Endothelial cell of umbilical vein (primary cell): ENCODE measurements at regions not wholly inside any gene's neighbourhood (a gene's known extent, or its start where the extent isn't known, plus 50 kb on each side); places are given as distances from the start of the nearest gene placed in this dataset.

ENCODE experiments used
- BruUV-seq: library from RNA; stranded (reverse); fragments of 400-500 nt; replicated peaks from 2 replicates; lab custom pipeline; 2021; lab: Mats Ljungman, UMichigan
- CTCF ChIA-PET: fragments of 300-600, 350-600 bp; sonication (Branson Sonifier 250); formaldehyde crosslinking; loops from one replicate; lab custom pipeline; 2021; ENCODE audit warnings: antibody characterized with exemption, inconsistent platforms; lab: Charles Lee
- POLR2A ChIA-PET: fragments of 300-600, 350-600 bp; sonication (Branson Sonifier 250); formaldehyde crosslinking; loops from one replicate; lab custom pipeline; 2021; ENCODE audit warnings: antibody characterized with exemption, inconsistent platforms; lab: Charles Lee
- DNase-seq: peaks from one replicate; pipeline ENCODE4 v3.0.0-alpha.2; 2011; ENCODE audit warnings: low read depth, low spot score
- FAIRE-seq: peaks from 2 replicates; lab custom pipeline; 2011; peaks lifted over from hg19 to GRCh38; lab: Jason Lieb, UNC
- H2AFZ ChIP-seq: 2 replicates; pipeline ENCODE4 v1.6.0; 2012; ENCODE audit warnings: low read depth, low read length, control low read depth, inconsistent platforms
- H3K27ac ChIP-seq: 2 replicates; pipeline ENCODE4 v1.5.1; 2011; ENCODE audit warnings: low read depth, mild to moderate bottlenecking, control low read depth, low read length, moderate library complexity; ENCODE audit not compliant: insufficient read depth
- H3K27me3 ChIP-seq, 2 experiments: 2 replicates each; pipeline versions ENCODE4 v1.6.0 to v1.6.1; 2011; ENCODE audit warnings: low read length in 2 of 2, mixed read lengths in 1 of 2; ENCODE audit not compliant: control insufficient read depth in 2 of 2, insufficient read depth in 2 of 2
- H3K36me3 ChIP-seq, 2 experiments: 2 replicates in 1 of 2; 3 replicates in 1 of 2; pipeline ENCODE4 v1.5.1; 2011; ENCODE audit warnings: low read length in 2 of 2, mild to moderate bottlenecking in 1 of 2, moderate library complexity in 1 of 2; ENCODE audit not compliant: control insufficient read depth in 2 of 2, insufficient read depth in 2 of 2; ENCODE audit errors: extremely low read depth in 1 of 2
- H3K4me1 ChIP-seq: 3 replicates; pipeline ENCODE4 v1.5.1; 2011; ENCODE audit warnings: mild to moderate bottlenecking, low read length; ENCODE audit not compliant: control insufficient read depth, insufficient read depth; ENCODE audit errors: extremely low read depth
- H3K4me2 ChIP-seq: 2 replicates; pipeline ENCODE4 v1.6.1; 2011; ENCODE audit warnings: low read length, control low read depth, mixed read lengths; ENCODE audit not compliant: insufficient read depth
- H3K4me3 ChIP-seq, 3 experiments: fragments of 200-600 bp in 1 of 3; sonication (generic), shearing (Covaris generic) in 1 of 3; replicated peaks in 1 of 3; 2 replicates each; pipeline ENCODE4 v1.5.1; 2011 to 2016; ENCODE audit warnings: control low read depth in 3 of 3, low read length in 3 of 3, mild to moderate bottlenecking in 2 of 3, inconsistent platforms in 1 of 3, low read depth in 1 of 3, moderate library complexity in 1 of 3; ENCODE audit not compliant: insufficient read depth in 1 of 3
- H3K79me2 ChIP-seq: 2 replicates; pipeline ENCODE4 v1.6.0; 2012; ENCODE audit warnings: low read length, inconsistent platforms; ENCODE audit not compliant: control insufficient read depth, insufficient read depth
- H3K9ac ChIP-seq: replicated peaks from 2 replicates; pipeline ENCODE3; 2011; ENCODE audit warnings: low read length, control low read depth; ENCODE audit not compliant: insufficient read depth; ENCODE audit errors: extremely low read depth
- H3K9me1 ChIP-seq: replicated peaks from 3 replicates; pipeline ENCODE4 v1.6.0; 2011; ENCODE audit warnings: mild to moderate bottlenecking, low read length; ENCODE audit not compliant: control insufficient read depth, insufficient read depth; ENCODE audit errors: extremely low read depth
- H3K9me3 ChIP-seq: replicated peaks from 2 replicates; pipeline ENCODE4 v1.5.1; 2012; ENCODE audit warnings: low read length, inconsistent platforms; ENCODE audit not compliant: control insufficient read depth, insufficient read depth
- H4K20me1 ChIP-seq: replicated peaks from 2 replicates; pipeline ENCODE3; 2011; ENCODE audit warnings: mild to moderate bottlenecking, low read length; ENCODE audit not compliant: control insufficient read depth, insufficient read depth; ENCODE audit errors: extremely low read depth
- CTCF ChIP-seq, 2 donors: IDR thresholded peaks; 1 replicate in 1 of 2; 2 replicates in 1 of 2; pipeline ENCODE4 v1.5.1; 2011; ENCODE audit warnings: low read length in 2 of 2, mild to moderate bottlenecking in 2 of 2, moderate library complexity in 2 of 2, control low read depth in 1 of 2, inconsistent platforms in 1 of 2, low read depth in 1 of 2; ENCODE audit not compliant: insufficient read depth in 1 of 2; ENCODE audit errors: extremely low read depth in 1 of 2
- EZH2 ChIP-seq: IDR thresholded peaks from 2 replicates; pipeline ENCODE4 v1.6.1; 2012; ENCODE audit warnings: borderline replicate concordance, low read depth, mild to moderate bottlenecking, moderate library complexity, low read length, inconsistent platforms; ENCODE audit not compliant: severe bottlenecking
- FOS ChIP-seq: IDR thresholded peaks from 2 replicates; pipeline ENCODE4 v1.6.1; 2011; ENCODE audit warnings: mild to moderate bottlenecking, low read length, moderate library complexity, borderline replicate concordance; ENCODE audit not compliant: insufficient read depth
- MYC ChIP-seq: IDR thresholded peaks from one replicate; pipeline ENCODE4 v1.6.1; 2011; ENCODE audit warnings: mild to moderate bottlenecking, low read depth, low read length
- POLR2A ChIP-seq: IDR thresholded peaks from 2 replicates; pipeline ENCODE4 v1.6.1; 2012; ENCODE audit warnings: low read depth, mild to moderate bottlenecking, control low read depth, low read length
- POLR2AphosphoS5 ChIP-seq: IDR thresholded peaks from 2 replicates; pipeline ENCODE4 v1.6.1; 2012; ENCODE audit warnings: low read depth, mild to moderate bottlenecking, control low read depth, low read length, moderate library complexity; ENCODE audit not compliant: insufficient read depth
- dilution Hi-C: fragments of 300-500 bp; cut with MboI; formaldehyde crosslinking; loops from one replicate; pipeline ENCODE4 v1.15.0; 2019; ENCODE audit warnings: low sequenced_read_pairs; ENCODE audit not compliant: extremely low pct_ligation_motif_present
- intact Hi-C: fragments of 100-400 bp; cut with micrococcal nuclease; formaldehyde crosslinking; loops from one replicate; pipeline ENCODE4 v1.10.0; 2022

- TF ChIP-seq FOS, result no peak
- TF ChIP-seq EZH2, result no peak
- no peak for TF ChIP-seq POLR2AphosphoS5
- TF ChIP-seq MYC, result no peak
- dilution Hi-C loops (no loop called here), intact Hi-C loops (no loop called here)
- DNase-seq (no peak), FAIRE-seq (no peak)
- no TSS peak for BruUV-seq
- Histone ChIP-seq H4K20me1 (no peaks in the 10 kb centered on the region), H3K9me3 (peaks cover 4% of the 10 kb centered on the region), H3K4me1 (no peaks in the 10 kb centered on the region), H3K9me1 (no peaks in the 10 kb centered on the region), H3K4me2 (no peak overlapping the region), H3K27me3 (no peaks in the 10 kb centered on the region), H3K9ac (no peak overlapping the region), H2AFZ (no peak overlapping the region), H3K79me2 (no peaks in the 10 kb centered on the region), H3K36me3 (no peaks in the 10 kb centered on the region), H3K27ac (no peak overlapping the region), H3K4me3 (no peak overlapping the region)
- CTCF ChIA-PET, result no interaction called here
- POLR2A ChIA-PET, result no interaction called here
Measured at GRCh38 chr2:81043681-81044080, 739.1 kb upstream of the LRRTM1 start.

- dilution Hi-C loops, result no loop called here
- FAIRE-seq, result no peak
Measured at GRCh38 chr2:81007104-81007503, 702.6 kb upstream of the LRRTM1 start.

More at GRCh38 chr2:81007104-81007503, 702.6 kb upstream of the LRRTM1 start:
- CTCF ChIA-PET, result no interaction called here
- no peak for TF ChIP-seq MYC
- TF ChIP-seq POLR2A, result no peak
- no peak for TF ChIP-seq CTCF (IDR thresholded peaks at IDR 0.05; ENCODE audit: extremely low read depth in 1 of 2, insufficient read depth in 1 of 2, low read depth in 1 of 2, low read length in 2 of 2)
- no peak for TF ChIP-seq EZH2
- intact Hi-C loops, result no loop called here
- DNase-seq, result no peak
- Histone ChIP-seq H3K27me3 (no peaks in the 10 kb centered on the region), H3K9me3 (peaks cover 6% of the 10 kb centered on the region), H3K9me1 (no peaks in the 10 kb centered on the region), H3K9ac (no peak overlapping the region), H3K79me2 (no peaks in the 10 kb centered on the region), H4K20me1 (no peaks in the 10 kb centered on the region), H3K4me2 (no peak overlapping the region), H3K27ac (no peak overlapping the region), H3K4me3 (no peak overlapping the region), H2AFZ (no peak overlapping the region), H3K4me1 (no peaks in the 10 kb centered on the region), H3K36me3 (no peaks in the 10 kb centered on the region)
- no TSS peak for BruUV-seq
- POLR2A ChIA-PET, result no interaction called here
